CD4-positive, CD25-positive, alpha-beta regulatory T cell (primary cell): ENCODE measurements at regions not wholly inside any gene's neighbourhood (a gene's known extent, or its start where the extent isn't known, plus 50 kb on each side); places are given as distances from the start of the nearest gene placed in this dataset.

ENCODE experiments used
- ATAC-seq, 2 donors: fragments of 150-1000 bp; cut with Tn5 transposase; one replicate each; pipeline ENCODE4 v1.10.0; 2021; ENCODE audit warnings: low read depth in 2 of 2, moderate number of reproducible peaks in 2 of 2, moderate library complexity in 1 of 2
- DNase-seq, 3 donors: peaks; one replicate each; pipeline versions ENCODE4 v3.0.0 to v3.0.0-alpha.2; 2012 to 2022; ENCODE audit warnings: mixed read lengths in 1 of 3
- H3K27ac ChIP-seq: one replicate; pipeline ENCODE4 v1.7.0; 2013; ENCODE audit warnings: mild to moderate bottlenecking, low read length; ENCODE audit not compliant: insufficient read depth, poor library complexity, severe bottlenecking
- H3K27me3 ChIP-seq: one replicate; pipeline ENCODE4 v1.7.0; 2013; ENCODE audit warnings: low read length; ENCODE audit not compliant: control insufficient read depth, insufficient read depth
- H3K36me3 ChIP-seq: one replicate; pipeline ENCODE4 v1.7.0; 2013; ENCODE audit warnings: mild to moderate bottlenecking, low read length, moderate library complexity; ENCODE audit not compliant: control insufficient read depth, insufficient read depth
- H3K4me1 ChIP-seq: 2 replicates; pipeline ENCODE4 v1.7.0; 2013; ENCODE audit warnings: mild to moderate bottlenecking, low read length; ENCODE audit not compliant: insufficient read depth, control insufficient read depth, poor library complexity, severe bottlenecking
- H3K4me3 ChIP-seq: one replicate; pipeline ENCODE4 v1.7.0; 2013; ENCODE audit warnings: low read depth, mild to moderate bottlenecking, low read length, moderate library complexity
- H3K9me3 ChIP-seq, 2 experiments: 1 replicate in 1 of 2; 2 replicates in 1 of 2; pipeline ENCODE4 v1.7.0; 2013; ENCODE audit warnings: low read length in 2 of 2, mild to moderate bottlenecking in 1 of 2, moderate library complexity in 1 of 2; ENCODE audit not compliant: control insufficient read depth in 2 of 2
- H3K27ac Mint-ChIP-seq, 3 donors: one replicate each; pipeline ENCODE4 v1.8.0; 2020 to 2022; ENCODE audit warnings: mild to moderate bottlenecking in 3 of 3, mixed read lengths in 3 of 3, moderate library complexity in 2 of 3
- H3K27me3 Mint-ChIP-seq: one replicate; pipeline ENCODE4 v1.8.0; 2022; ENCODE audit warnings: mild to moderate bottlenecking, mixed read lengths
- H3K36me3 Mint-ChIP-seq: one replicate; pipeline ENCODE4 v1.8.0; 2020; ENCODE audit warnings: mixed read lengths
- H3K4me1 Mint-ChIP-seq, 4 donors: one replicate each; pipeline ENCODE4 v1.8.0; 2020 to 2022; ENCODE audit warnings: mixed read lengths in 4 of 4, mild to moderate bottlenecking in 1 of 4
- H3K4me3 Mint-ChIP-seq, 4 donors: one replicate each; pipeline ENCODE4 v1.8.0; 2020 to 2022; ENCODE audit warnings: mild to moderate bottlenecking in 4 of 4, mixed read lengths in 4 of 4, moderate library complexity in 3 of 4
- H3K9me3 Mint-ChIP-seq, 7 donors: one replicate each; pipeline ENCODE4 v1.8.0; 2020 to 2022; ENCODE audit warnings: mixed read lengths in 7 of 7, mild to moderate bottlenecking in 3 of 7, moderate library complexity in 2 of 7

DNA sequence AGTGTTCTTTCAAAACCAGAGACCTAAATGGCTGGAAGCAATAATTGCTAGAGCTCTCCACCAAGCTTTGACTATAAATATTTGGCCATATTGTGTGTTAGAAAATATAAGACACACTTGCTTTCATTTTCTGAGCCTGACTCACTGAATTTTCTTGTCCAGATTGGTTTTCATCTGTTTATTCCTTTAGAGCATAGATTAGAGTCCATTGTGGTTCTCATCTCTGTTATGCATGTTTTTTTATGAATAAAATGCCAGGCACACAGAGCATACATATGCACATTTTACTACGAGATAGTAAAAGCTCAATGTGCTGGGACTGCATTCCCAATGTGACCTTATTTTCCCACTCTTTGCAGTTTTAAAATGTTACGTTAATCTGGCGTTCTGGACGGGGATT lies 115.3 kb upstream of the MLIP start:
- ATAC-seq: no peak
- Mint-ChIP-seq H3K4me3 (no peak overlapping the region), H3K27ac (no peak overlapping the region), H3K4me1 (peaks cover 0 to 3% (median 1%) of the 10 kb centered on the region in 4 donors), H3K36me3 (no peaks in the 10 kb centered on the region), H3K9me3 (peaks cover 0 to under 1% (median 0%) of the 10 kb centered on the region in 7 donors), H3K27me3 (no peaks in the 10 kb centered on the region)
- H3K4me1 ChIP-seq: no peaks in the 10 kb centered on the region
- H3K9me3 ChIP-seq: no peaks in the 10 kb centered on the region
- H3K4me3 ChIP-seq: no peak overlapping the region
- no peaks in the 10 kb centered on the region for H3K36me3 ChIP-seq
- no peaks in the 10 kb centered on the region for H3K27me3 ChIP-seq
- DNase-seq: no peak
- H3K27ac ChIP-seq: no peak overlapping the region

DNA sequence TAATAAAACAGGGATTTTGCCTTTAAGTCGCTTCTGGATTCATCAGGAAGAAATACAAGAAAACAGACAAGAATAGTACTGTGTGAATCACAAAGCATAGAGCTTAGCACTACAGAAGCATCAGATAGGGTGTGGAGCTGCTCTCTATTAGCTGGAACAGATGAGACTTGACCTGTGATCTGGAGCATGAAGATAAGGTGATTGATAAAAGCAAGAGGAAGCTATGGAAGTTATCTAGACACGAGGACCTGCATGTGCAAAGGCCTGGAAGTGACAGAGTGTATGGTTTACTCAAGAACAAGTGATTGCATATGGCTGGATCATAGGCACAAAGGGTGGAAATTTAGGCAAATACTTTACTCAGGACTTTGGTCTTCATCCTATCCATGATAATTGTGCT lies 112.9 kb upstream of the MLIP start:
- Histone ChIP-seq H3K27ac (no peak overlapping the region), H3K36me3 (no peaks in the 10 kb centered on the region), H3K27me3 (no peaks in the 10 kb centered on the region), H3K4me1 (no peaks in the 10 kb centered on the region), H3K4me3 (no peak overlapping the region), H3K9me3 (no peaks in the 10 kb centered on the region)
- Mint-ChIP-seq H3K27me3 (no peaks in the 10 kb centered on the region), H3K4me3 (no peak overlapping the region), H3K9me3 (no peaks in the 10 kb centered on the region), H3K27ac (no peak overlapping the region), H3K4me1 (peaks cover 0 to 3% (median 1%) of the 10 kb centered on the region in 4 donors), H3K36me3 (no peaks in the 10 kb centered on the region)
- ATAC-seq (no peak), DNase-seq (no peak)

DNA sequence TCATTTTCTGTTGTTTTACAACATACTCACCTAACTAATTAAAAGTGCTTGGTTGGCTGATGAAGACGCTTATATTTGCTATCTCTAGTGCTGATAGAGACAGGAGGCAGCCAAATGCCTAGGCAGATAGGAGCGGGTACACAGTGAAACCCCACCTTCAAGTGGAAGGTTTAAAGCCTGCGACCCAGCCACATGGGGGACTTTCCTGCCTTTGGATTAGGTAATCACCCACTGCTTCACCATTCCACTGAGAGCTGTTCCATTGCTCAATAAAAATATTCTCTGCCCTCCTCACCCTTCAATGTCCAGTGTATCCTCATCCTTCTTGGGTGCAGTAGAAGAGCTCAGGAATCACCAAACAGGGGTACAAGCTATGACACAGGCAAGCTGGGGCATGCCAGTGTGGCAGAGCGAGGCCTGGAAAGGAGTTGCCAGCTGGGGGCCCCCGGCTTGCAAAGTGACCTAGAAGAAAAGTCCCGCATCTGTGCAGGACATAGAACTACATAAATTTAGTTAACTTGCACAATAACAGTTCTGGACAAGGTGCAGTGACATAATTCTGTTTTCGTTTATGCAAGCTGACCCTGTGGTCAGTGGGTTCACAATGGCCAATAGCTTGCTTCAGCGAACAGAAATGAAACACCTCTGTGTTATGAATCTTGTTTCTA lies 112.0 kb upstream of the MLIP start:
- Mint-ChIP-seq H3K27ac (no peak overlapping the region), H3K36me3 (no peaks in the 10 kb centered on the region), H3K9me3 (no peaks in the 10 kb centered on the region), H3K4me3 (no peak overlapping the region), H3K4me1 (peaks cover 0 to 3% (median 1%) of the 10 kb centered on the region in 4 donors), H3K27me3 (no peaks in the 10 kb centered on the region)
- H3K9me3 ChIP-seq: no peaks in the 10 kb centered on the region
- no peaks in the 10 kb centered on the region for H3K36me3 ChIP-seq
- DNase-seq (no peak), ATAC-seq (no peak)
- no peak overlapping the region for H3K4me3 ChIP-seq
- H3K27me3 ChIP-seq: no peaks in the 10 kb centered on the region
- no peak overlapping the region for H3K27ac ChIP-seq
- no peaks in the 10 kb centered on the region for H3K4me1 ChIP-seq

DNA sequence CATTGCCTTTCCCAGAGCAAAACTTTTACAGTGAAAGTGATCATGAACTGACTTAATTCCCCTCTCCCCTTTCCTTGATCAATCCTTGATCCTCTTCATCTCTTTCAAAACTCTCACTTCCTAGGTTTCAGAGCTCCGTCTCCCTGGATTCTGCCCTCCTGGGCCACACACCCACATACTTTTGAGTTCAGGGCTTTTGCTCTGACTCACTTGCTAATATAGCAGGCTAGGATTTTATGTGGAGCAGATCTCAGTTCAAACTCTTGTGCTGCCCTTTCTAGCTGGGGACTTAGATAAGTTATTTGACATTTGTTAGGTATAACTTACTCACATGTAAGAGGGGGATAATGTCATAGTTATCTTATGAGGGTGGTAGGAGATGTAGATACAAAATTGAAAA lies 109.1 kb upstream of the MLIP start:
- peaks cover 0 to 3% (median 0%) of the 10 kb centered on the region in 7 donors for H3K9me3 Mint-ChIP-seq
- no peaks in the 10 kb centered on the region for H3K27me3 ChIP-seq
- no peaks in the 10 kb centered on the region for H3K36me3 ChIP-seq
- ATAC-seq: no peak
- H3K36me3 Mint-ChIP-seq: no peaks in the 10 kb centered on the region
- H3K9me3 ChIP-seq: no peaks in the 10 kb centered on the region
- H3K27ac Mint-ChIP-seq: no peak overlapping the region
- DNase-seq: no peak
- H3K4me3 ChIP-seq: no peak overlapping the region
- no peak overlapping the region for H3K4me3 Mint-ChIP-seq
- H3K27ac ChIP-seq: no peak overlapping the region
- H3K4me1 ChIP-seq: no peaks in the 10 kb centered on the region
- peaks cover 0 to 3% (median 1%) of the 10 kb centered on the region in 4 donors for H3K4me1 Mint-ChIP-seq
- no peaks in the 10 kb centered on the region for H3K27me3 Mint-ChIP-seq

DNA sequence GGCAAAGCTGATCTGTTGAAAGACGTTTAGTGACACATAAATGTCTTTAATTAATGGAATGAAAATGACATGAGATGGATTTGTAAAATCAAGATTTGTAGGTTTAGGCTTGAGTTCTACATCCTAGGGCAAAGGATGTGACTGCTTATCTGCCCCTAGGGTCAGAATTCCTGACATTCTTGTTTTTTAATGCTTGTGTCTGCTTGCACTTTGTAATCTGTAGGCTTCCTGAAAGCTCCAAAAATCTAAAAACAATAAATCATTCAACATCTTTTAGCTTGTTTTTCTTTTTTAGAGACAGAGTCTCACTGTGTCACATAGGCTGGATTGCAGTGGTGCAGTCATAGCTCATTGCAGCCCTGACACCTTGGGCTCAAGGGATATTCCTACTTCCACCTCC lies 107.9 kb upstream of the MLIP start:
- no peak overlapping the region for H3K4me3 ChIP-seq
- H3K4me1 ChIP-seq: no peaks in the 10 kb centered on the region
- Mint-ChIP-seq H3K4me3 (no peak overlapping the region), H3K4me1 (peaks cover 0 to 1% (median under 1%) of the 10 kb centered on the region in 4 donors), H3K36me3 (no peaks in the 10 kb centered on the region), H3K9me3 (peaks cover 0 to 3% (median 0%) of the 10 kb centered on the region in 7 donors), H3K27me3 (no peaks in the 10 kb centered on the region), H3K27ac (no peak overlapping the region)
- no peaks in the 10 kb centered on the region for H3K36me3 ChIP-seq
- H3K9me3 ChIP-seq: no peaks in the 10 kb centered on the region
- ATAC-seq (no peak), DNase-seq (no peak)
- H3K27me3 ChIP-seq: no peaks in the 10 kb centered on the region
- no peak overlapping the region for H3K27ac ChIP-seq

DNA sequence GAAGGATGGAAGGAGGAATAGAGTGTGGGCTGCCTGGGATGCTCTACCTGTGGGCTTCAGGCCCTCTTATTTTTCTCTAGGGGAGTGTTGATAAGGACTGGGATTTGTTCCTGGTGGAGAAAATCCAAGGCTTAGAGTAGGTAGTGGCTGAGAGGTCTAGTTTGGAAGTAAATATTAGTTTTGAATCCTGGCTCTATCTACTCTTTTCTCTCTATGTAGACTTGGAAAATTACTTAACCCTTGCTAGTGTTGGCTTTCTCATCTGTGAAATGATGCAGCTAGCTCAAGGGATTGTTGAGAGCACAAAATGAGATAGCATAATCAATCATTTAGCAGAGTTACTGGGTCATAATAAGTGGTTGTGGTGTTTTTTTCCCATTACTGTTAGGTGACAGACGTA lies 102.7 kb upstream of the MLIP start:
- H3K36me3 Mint-ChIP-seq: no peaks in the 10 kb centered on the region
- H3K9me3 Mint-ChIP-seq: peaks cover 0 to 3% (median 0%) of the 10 kb centered on the region in 7 donors
- H3K4me1 Mint-ChIP-seq: no peaks in the 10 kb centered on the region
- Histone ChIP-seq H3K27me3 (no peaks in the 10 kb centered on the region), H3K9me3 (no peaks in the 10 kb centered on the region), H3K36me3 (no peaks in the 10 kb centered on the region), H3K4me1 (no peaks in the 10 kb centered on the region), H3K4me3 (no peak overlapping the region), H3K27ac (no peak overlapping the region)
- no peak overlapping the region for H3K4me3 Mint-ChIP-seq
- H3K27me3 Mint-ChIP-seq: no peaks in the 10 kb centered on the region
- no peak overlapping the region for H3K27ac Mint-ChIP-seq
- ATAC-seq (no peak), DNase-seq (no peak)

DNA sequence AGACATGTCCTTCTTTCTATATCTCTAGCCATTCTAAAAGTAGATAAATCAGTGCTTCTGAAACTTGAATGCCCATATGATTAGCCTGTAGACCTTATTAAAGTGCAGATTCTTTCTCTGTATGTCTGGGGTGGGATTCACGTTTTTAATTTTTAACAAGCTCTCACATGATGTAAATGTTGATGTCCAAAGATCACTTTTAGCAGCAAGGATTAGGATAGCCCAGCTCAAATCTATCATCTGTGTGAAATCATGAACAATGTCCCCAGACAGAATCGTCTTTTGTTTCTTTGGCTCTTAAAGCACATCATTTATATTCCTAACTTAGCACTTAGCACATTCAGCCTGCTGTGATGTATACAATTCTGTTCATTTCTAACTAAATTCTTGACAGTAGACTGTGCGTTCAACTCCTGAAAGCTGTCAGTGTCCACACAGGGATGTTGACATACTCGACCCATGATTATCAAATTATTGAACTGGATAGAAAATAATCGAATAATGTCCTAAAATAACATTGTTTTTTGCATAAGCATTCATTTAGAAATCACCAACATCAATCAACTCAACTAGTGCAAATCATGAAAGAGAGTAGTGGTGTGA lies 102.1 kb upstream of the MLIP start:
- ATAC-seq: no peak
- Histone ChIP-seq H3K27ac (no peak overlapping the region), H3K4me1 (no peaks in the 10 kb centered on the region), H3K4me3 (no peak overlapping the region), H3K27me3 (no peaks in the 10 kb centered on the region), H3K36me3 (no peaks in the 10 kb centered on the region), H3K9me3 (no peaks in the 10 kb centered on the region)
- no peaks in the 10 kb centered on the region for H3K36me3 Mint-ChIP-seq
- H3K4me3 Mint-ChIP-seq: no peak overlapping the region
- peaks cover 0 to 3% (median 0%) of the 10 kb centered on the region in 7 donors for H3K9me3 Mint-ChIP-seq
- H3K27ac Mint-ChIP-seq: no peak overlapping the region
- DNase-seq: no peak
- H3K27me3 Mint-ChIP-seq: no peaks in the 10 kb centered on the region
- H3K4me1 Mint-ChIP-seq: no peaks in the 10 kb centered on the region
